ENCODE measurements at regions not wholly inside any gene's neighbourhood (a gene's known extent, or its start where the extent isn't known, plus 50 kb on each side); places are given as distances from the start of the nearest gene placed in this dataset.
"Not testable (repeated sequence)": the region's sequence is repeated elsewhere in the genome, so short reads cannot be mapped to it uniquely, and the experiment has no call there.

DNA sequence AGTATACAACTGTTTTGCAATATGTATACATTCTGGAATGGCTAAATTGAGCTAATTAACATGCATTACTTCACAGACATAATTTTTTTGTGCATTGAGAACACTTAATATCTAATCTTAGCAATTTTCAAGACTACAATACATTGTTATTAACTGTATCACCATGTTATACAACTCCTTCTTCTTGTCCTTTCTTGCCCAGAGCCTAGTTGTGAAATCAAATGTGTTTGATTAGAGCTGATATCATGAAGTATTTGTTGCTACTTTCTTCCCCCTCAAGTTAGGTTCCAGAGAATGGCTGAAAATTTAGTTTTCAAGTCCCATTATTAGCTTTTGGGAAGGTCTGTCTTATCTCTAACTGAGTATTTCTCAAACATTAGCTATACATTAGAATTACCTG is 607.8 kb downstream of the PSAT1 start:
- no peak for DNase-seq (ENCODE audit: low spot score)

DNA sequence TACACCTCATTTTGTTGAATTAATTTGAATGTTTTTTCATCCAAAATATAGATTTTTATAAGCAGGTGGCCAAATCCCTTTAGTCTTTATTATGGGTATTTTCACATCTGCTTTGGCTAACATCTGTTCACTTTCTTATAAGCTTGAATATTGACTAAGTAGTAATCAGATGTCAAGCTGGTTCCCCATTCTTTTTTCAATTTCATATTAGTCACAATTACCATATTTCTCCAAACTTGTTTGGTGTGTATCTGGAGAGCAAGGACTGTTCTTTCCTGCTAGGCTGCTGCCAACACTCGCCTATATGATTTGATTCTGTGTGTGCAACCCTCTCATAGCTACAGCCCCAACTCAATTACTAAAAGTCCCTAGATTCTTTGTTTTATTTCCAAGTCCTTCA is 608.5 kb downstream of the PSAT1 start:
- DNase-seq (ENCODE audit: low spot score) = no peak

DNA sequence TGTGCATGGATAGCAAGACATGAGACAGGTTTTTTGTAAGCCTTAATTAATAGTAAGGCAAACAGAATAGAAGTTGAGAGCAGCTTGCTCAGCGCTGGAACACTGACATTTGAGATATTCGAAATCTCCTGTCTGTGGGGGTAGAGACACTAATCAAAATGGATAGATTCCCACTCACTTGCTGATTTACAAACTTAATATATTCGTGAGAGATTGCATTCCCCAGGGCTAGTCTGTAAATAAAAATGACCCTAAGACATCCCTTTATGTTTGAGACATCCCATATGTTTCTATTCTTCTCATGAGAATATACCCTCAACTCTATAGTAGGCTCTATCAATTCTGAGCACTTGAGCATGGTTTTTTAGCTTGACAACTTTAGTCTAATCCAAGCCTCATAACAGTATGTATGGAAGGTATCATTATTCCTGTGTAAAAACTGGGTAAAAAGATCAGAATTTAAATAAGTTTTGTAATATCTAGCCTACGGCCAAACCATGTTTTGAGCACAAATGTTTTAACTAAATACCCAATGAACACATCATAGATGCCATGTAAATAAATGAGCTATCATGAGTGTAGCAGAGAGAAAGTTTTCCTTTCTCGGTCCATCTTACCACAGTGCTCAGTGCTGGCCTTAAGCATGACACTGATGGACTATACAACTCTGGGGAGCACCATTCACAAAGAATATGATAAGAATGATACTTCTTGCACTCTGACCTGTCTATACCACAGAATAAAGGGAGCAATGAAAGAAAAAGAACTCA is 609.2 kb downstream of the PSAT1 start:
- no peak for DNase-seq (ENCODE audit: low spot score)

DNA sequence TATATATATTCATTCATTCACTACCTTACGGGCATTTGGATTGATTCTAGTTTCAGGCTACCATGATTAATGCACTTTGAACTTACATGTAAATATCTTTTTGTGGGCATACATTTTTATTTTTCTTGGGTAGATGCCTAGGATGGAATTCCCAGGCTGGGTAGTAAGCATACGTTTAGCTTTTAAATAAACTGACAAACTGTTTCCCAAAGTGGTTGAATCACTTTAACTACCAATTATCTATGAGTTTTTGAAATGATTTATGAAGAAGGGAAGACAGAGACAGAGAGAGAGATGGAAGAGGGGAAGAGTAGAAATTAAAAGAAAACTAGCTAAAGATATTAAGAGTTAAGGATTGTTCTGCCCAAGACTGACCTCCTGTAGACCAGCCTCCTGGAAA is 612.6 kb downstream of the PSAT1 start:
- no peak for DNase-seq (ENCODE audit: low spot score)

DNA sequence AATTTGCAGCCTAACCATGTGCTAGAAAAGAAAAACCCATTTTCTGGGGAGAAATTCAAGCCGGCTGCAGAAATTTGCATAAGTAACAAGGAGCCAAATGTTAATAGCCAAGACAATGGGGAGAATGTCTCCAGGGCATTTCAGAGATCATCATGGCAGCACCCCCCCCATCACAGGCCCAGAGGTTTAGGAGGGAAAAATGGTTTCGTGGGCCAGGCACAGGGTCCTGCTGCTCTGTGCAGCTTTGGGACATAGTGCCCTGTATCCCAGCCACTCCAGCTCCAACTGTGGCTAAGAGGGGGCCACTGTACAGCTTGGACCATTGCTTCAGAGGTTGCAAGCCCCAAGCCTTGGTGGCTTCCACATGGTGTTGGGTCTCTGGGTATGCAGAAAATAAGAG is 620.0 kb downstream of the PSAT1 start:
- not testable (repeated sequence) for DNase-seq (ENCODE audit: low spot score)

DNA sequence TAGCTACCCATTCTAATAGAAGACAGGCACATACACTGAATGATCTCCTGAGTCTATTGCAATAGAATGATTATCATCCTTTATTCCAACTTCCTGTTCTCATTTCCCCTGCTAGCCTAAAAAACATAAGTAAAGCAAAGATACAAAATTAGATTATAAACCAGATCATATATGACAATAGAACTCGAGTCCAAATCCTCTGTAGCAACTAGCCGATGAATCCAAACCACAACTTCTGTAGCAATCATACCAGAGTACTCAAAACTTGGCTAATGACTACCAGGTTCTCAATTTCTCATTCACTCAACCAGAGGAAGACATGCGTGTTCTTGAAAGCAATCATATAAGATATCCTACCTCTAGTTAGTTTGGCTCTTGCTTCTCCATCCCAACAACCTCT is 622.1 kb downstream of the PSAT1 start:
- no peak for DNase-seq (ENCODE audit: low spot score)

DNA sequence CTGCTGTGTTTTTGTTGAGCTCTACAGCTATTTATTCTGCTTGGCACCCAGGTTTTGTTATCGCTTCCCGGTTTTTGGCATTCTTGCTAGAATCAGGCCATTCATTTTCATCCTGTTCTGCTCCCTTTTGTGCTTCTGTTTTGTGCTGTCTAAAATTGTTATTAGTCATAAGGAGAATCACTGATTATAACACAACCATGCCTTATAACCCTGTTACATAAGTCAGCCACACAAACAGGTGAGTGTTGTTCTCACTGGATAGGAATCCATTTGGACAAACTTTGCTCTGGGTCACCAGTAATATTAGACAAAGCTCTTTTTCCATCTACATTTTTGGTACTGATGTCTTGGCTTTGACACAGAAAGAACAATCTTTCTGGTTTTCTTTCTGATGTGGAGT is 622.8 kb downstream of the PSAT1 start:
- no peak for DNase-seq (ENCODE audit: low spot score)

DNA sequence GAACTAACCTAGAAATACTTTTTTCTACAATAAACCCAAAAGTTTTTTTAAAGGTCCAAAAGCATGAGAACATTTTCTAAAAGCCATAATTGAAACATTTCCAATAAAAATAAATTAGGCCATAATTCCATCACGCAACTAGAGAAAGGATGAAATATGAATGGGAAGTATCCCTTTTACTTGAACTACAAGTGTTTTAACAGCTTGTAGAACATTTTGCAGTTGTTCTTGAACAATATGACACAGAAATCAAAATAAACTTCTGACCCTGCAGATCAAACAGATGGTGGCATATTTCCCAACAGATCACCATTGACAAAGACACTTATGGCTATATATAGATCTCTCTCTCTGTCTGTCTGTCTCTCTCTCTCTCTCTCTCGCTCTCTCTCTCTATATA is 624.4 kb downstream of the PSAT1 start:
- no peak for DNase-seq (ENCODE audit: low spot score)

DNA sequence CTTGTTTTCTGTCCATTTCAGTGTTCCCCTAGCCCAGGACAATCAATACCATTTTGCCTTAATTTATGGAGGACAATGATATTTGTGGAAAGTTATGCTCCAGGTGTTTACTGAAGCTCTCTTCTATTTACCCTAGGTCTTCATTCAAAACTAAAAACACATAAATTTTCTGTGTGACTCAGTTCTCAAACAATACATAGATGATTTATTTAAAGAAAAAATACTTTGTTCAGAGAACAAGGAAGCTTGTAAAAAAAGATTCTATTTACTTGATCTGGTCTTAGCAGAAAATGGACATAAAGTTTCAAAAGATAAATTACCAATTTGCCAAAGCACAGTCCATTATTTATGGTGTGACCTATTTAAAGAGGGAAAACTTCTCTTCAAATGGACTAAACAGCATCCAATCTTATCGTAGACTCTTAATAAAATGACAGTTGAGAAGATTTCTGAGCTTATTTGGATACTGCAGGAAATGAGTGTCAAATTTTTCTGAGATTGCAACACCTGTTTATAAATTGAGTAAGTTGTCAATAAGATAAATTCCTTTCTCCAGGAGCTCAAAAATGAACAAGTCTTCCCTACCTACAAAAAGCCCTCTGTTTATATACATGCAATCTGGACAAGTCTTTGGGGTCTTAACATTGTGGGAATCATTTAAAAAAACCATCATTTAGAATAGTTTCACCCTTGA is 627.2 kb downstream of the PSAT1 start:
- no peak for DNase-seq (ENCODE audit: low spot score)

DNA sequence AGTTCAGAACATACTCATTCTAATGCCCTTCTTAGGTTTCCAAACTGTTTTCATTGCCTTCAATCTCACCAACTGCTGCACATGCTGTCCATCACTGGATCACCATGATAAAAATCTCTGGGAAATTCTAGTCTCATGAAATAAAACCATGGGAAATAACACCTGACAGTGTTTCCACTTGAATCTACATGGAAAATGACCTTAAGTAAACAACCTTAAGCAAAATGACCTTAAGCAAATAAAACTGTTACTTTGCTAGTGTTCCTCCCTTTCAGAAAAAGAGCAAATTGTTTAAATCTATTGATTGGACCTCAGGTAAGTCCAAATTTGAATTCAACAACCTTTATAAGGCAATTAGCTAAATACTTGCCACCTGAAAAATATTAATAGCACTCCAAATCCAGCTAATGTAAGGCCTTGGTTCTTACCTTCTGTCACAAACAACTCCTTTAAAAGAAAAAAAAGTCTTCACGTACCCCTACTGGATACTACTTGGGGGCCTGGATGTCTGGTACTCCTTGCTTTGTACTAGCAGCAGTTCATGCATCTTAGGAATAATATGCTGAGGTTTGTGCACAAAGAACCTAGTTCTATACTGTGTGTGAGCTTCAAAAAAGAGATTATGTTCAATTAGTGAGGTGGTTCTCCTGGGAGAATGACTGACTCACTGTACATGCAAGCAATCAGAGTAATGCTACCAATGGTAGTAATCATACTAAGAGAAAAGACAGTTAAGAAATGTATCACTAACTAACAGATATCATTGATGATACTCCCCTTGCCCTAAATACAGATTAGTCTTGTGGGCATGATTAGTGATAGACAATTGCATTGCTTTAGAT is 630.4 kb downstream of the PSAT1 start:
- DNase-seq (ENCODE audit: low spot score) = no peak

DNA sequence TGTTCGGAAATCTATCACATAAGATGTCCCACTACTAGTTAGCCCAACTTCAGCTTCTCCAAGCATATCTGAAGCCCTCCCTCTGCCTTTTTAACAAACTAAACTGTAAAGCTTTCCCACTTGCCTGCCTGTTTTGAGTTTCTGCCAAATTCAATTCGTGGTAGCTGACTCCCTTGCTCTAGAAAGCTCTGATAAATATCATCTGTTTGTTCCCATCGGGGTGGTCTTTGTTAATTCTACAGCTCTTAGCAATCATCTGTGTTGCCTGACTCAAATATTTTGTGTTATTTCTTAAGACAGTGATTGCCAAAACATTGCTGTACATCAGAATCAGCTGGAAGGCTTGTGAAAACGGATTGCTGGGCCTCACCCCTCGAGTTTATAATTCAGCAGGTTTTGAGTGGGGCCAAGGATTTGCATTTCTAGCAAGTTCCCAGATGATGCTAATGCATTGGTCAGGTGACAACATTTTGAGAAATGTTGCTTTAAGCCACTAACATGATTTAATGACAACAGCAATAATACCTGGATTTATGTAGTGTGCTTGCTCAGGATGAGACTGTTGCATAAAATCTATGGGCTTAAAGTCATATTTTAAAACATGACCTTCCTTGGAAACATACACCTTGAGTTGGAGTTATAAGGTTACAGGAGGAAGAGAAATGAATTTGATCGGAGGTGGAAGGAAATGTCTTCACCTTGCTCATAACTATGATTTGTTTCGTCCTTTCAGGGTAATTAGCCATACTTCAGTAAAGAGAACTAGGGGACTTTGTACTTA is 631.9 kb downstream of the PSAT1 start:
- DNase-seq (ENCODE audit: low spot score) = no peak

DNA sequence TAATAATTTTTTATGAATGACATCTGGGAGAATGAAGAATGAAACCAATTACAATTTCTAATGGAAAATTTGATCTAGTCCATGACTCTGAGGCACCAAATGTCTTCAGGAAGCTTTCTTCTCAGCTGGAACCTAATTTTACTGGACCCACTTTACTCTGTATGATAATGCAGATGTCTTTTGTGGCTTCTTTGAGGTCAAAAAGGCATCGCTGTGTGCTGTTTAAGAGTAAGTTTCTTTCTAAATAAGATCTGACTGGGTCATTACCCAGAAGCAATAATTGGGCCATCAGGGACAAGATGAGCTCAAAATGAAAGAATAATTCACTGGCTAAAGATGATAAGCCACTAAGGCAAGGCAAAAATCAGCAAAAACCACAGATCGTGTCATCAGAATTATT is 633.4 kb downstream of the PSAT1 start:
- DNase-seq (ENCODE audit: low spot score) = no peak

DNA sequence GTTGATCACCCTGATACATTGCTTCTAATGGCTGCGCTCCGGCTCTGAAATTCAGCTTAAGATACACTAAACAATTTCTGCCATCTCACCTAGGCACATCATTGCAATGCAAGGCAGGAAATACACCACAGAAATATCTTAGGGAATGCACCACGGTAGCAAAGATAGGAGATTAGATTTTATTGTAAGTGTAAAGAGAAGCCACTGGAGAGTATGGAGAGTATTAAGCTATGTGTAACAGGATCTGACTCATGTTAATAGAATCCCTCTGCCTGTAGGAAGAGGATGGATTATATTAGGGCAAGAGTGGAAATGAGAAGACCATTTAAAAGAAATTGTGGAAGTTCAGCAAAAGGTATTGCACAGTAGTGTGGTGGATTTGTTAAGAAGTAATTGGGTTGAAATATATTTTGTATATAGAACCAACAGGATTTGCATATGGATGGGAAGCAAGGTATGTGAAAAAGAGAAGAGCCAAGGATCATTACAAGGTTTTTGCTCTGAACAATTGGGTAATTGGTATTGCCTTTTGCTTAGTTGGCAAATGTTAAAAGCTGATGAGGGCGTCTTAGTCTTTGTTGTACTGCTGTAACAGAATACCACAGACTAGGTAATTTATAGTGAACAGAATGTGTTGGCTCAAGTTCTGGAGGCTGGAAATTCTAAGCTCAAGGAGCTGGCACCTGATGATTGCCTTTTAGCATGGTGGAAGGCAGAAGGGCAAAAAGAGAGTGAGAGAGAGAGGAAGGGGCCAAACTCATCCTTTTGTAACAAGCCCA is 636.1 kb downstream of the PSAT1 start:
- no peak for DNase-seq (ENCODE audit: low spot score)

DNA sequence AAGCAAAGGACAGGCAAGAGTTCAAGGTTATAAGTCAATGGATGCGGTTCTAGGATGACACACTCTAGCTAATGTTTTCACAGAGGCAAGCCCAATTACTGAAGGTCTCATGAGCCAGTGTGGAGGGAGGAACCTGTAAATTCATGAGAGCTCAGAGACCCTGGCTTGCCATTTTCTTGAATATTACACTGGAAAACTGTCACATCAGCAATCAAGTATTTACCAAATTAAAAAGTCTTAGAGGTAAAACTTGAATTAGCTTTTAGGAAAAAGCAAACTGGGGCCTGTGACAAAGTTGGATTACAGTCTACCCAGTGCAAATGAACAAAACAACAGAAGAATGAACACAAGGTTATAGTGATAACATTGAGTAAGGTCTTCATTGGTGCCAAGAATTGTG is 636.9 kb upstream of the TLE4 start:
- DNase-seq (ENCODE audit: low spot score) = no peak

DNA sequence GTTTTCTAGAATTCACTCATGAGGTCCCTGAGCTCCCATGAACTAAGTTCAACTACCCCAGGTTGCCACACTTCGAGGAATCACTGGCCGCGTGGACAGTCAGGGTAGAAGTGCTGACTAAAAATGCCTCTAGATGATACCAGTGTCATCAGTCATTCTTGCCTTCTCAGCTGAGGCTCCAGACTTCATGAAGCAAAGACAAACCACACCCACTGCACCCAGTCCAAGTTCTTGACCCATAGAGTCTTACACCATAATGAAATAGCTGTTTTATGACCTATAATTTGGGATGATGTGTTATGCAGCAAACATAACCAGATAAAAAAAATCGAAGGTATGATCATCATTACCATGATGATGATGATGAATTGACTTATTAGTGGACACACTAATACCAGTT is 632.9 kb upstream of the TLE4 start:
- no peak for DNase-seq (ENCODE audit: low spot score)

DNA sequence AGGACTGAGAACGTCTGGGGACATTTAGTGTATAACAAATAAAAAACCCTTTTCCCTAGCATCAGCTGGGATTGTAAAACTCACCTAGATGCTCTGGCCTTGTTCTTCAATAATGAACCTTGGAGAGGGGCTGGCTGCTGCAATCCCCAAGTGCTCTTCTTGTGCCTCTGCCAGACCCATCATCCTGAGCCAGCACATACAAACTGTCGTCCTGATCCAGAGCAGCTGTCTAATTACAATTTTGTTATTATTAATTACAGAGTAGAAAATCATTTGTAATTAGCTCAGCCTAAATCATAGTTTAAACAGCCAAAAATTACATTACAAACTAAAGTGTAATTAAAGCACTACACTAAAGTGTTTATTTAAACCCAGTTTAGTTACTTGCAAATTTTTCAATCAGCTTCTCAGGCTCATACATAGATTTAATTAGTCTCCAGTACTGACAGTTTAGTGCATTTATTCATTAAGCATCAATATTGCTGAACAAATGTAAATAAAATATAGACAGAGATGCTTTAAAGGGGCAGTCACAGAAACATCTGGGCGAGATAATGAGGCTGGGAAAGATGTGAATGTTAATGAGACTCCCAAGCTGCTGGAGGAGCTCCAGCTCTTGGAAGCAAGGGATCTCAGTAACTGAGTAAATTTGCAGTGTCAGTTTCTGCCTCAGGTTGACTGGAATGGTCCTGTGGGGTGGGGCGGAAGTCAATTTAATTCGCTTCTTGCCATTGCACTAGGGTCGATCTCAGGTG is 632.3 kb upstream of the TLE4 start:
- DNase-seq (ENCODE audit: low spot score) = no peak

DNA sequence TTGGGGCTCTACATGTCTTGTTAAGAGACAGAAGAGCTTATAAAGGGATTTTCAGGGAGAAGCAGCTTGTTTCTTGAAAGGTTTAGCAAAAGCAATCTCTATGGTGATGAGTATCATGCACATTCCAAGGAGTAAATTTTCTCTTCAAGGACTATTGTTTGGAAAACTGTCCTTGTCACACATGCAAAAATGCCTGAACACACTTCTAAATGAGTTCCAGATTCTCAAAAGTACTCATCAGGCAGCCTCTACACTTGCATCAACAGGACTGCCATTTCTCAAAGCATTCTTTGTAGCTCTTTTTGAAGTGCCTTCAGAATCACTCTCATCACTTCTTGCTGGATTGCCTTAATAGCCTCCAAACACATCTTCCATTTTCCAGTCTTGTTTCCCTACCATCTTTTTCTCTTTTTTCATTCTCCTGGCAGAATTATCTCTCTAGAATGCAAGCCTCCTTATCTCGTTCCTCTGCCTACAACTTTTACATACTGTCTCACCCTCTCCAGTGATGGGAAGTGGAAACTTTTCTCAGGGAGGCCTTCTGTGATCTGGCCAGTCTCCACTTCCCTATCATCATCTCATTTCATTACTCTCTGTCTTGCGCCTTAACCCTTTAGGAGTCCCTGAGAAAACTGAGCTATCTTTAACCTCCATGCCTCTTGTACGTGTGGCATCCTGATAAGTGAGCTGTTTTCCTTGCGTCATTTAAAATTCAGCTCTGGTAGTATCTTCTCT is 631.5 kb upstream of the TLE4 start:
- peak; percentile 44 for DNase-seq (ENCODE audit: low spot score)

DNA sequence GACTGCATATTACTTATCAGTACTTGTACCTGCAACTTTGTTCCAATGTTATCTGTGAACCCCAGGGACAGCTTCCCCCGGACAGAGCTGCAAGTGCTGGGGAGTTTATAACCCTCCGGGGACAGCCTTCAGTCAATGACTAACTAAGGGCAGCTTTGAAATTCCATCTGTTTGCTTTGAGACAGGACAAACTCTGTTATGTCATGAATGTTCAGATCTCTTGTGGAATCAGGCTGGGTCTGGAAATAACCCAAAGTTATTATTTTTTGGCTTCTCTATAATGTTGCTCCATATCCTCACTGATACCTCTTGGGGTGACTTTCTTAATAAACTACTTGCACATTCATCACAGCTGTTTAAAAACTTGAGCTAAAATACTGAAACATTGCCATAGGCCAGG is 617.5 kb upstream of the TLE4 start:
- no peak for DNase-seq (ENCODE audit: low spot score)

DNA sequence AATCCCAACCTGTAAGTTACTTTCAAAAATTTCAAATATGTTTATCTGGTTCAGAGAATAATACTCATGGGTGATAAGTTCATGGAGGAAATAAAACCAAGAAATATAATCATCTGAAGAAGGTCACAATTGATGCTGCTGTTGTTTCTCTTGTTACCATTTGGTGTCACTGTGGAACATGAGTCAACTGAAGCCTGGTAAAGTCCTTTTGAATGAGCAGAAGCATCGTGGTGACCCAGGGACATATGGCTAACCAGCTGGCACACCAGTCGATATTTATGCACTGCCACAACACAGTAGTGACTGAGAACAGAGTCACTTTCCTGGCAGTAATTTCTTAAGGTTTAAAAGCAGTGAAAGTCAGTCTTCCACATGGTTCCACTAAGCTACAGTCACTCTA is 612.9 kb upstream of the TLE4 start:
- DNase-seq (ENCODE audit: low spot score) = no peak

DNA sequence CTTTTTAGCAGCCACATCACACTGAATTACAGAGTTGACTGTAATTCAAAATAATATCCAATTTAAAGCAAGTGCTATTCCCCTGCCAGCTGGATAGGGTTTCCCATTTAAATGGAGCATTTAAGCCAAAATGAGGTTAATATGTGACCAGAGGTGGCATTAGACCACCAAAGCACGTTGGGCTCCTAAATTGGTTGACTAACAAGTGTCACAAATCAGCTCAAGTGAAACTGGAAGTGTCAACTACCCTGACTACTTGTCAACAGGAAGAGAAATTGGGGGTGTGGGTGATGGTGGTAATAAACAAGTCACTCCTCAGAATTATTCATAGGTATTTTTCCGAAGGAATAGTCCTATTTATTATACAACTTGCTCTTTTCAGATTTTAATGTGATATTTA is 609.6 kb upstream of the TLE4 start:
- DNase-seq (ENCODE audit: low spot score) = no peak

All from umbilical cord (tissue), 1 donor.